GM23338 (cell line): ENCODE measurements at regions not wholly inside any gene's neighbourhood (a gene's known extent, or its start where the extent isn't known, plus 50 kb on each side); places are given as distances from the start of the nearest gene placed in this dataset.

ENCODE experiments used
- ATAC-seq: fragments of 200-7000 bp; cut with Tn5 transposase; 3 replicates; pipeline ENCODE4 v1.9.1; 2020
- DNase-seq: peaks from one replicate; pipeline ENCODE4 v3.0.0-alpha.2; 2015; ENCODE audit warnings: low spot score
- H2AFZ ChIP-seq: fragments of 200-600 bp; sonication (generic); 2 replicates; pipeline ENCODE4 v1.8.0; 2016; ENCODE audit warnings: antibody characterized with exemption, mild to moderate bottlenecking, moderate library complexity
- H3F3A ChIP-seq: fragments of 200-600 bp; sonication (generic); replicated peaks from 2 replicates; pipeline ENCODE4 v1.8.0; 2017; ENCODE audit warnings: antibody characterized with exemption, mixed run types, low read depth
- H3K27ac ChIP-seq: fragments of 200-600 bp; sonication (generic); 2 replicates; pipeline ENCODE4 v1.6.1; 2016; ENCODE audit warnings: low read depth
- H3K27me3 ChIP-seq: fragments of 200-600 bp; sonication (generic); 2 replicates; pipeline ENCODE4 v1.8.0; 2016; ENCODE audit warnings: mild to moderate bottlenecking, mixed run types, moderate library complexity; ENCODE audit not compliant: insufficient read depth
- H3K36me3 ChIP-seq: fragments of 200-600 bp; sonication (generic); 2 replicates; pipeline ENCODE4 v1.8.0; 2016; ENCODE audit warnings: mild to moderate bottlenecking; ENCODE audit not compliant: insufficient read depth
- H3K4me1 ChIP-seq: fragments of 200-600 bp; sonication (generic); 2 replicates; pipeline ENCODE4 v1.8.0; 2016; ENCODE audit warnings: mild to moderate bottlenecking, moderate library complexity; ENCODE audit not compliant: insufficient read depth
- H3K4me2 ChIP-seq: fragments of 200-600 bp; sonication (generic); 2 replicates; pipeline ENCODE4 v1.7.1; 2017; ENCODE audit warnings: mixed run types
- H3K4me3 ChIP-seq: fragments of 200-600 bp; sonication (generic); 2 replicates; pipeline ENCODE4 v1.6.1; 2016; ENCODE audit warnings: mixed run types
- H3K79me2 ChIP-seq: fragments of 200-600 bp; sonication (generic); replicated peaks from 2 replicates; pipeline ENCODE4 v1.8.0; 2017; ENCODE audit warnings: mild to moderate bottlenecking; ENCODE audit not compliant: insufficient read depth
- H3K9me2 ChIP-seq: fragments of 200-600 bp; sonication (generic); 2 replicates; pipeline ENCODE4 v1.8.0; 2017; ENCODE audit not compliant: insufficient read depth
- H4K20me1 ChIP-seq: fragments of 200-600 bp; sonication (generic); replicated peaks from 2 replicates; pipeline ENCODE4 v1.8.0; 2017; ENCODE audit warnings: mild to moderate bottlenecking; ENCODE audit not compliant: insufficient read depth
- H3K27ac Mint-ChIP-seq: 2 replicates; pipeline ENCODE4 v1.8.0; 2020; ENCODE audit warnings: inconsistent platforms, mild to moderate bottlenecking, moderate library complexity, mixed read lengths
- H3K27me3 Mint-ChIP-seq: 3 replicates; pipeline ENCODE4 v1.8.0; 2022; ENCODE audit warnings: low read depth, mild to moderate bottlenecking, moderate library complexity, mixed read lengths, inconsistent platforms; ENCODE audit not compliant: insufficient read depth, poor library complexity
- H3K36me3 Mint-ChIP-seq: 3 replicates; pipeline ENCODE4 v1.8.0; 2021; ENCODE audit warnings: low read depth, mild to moderate bottlenecking, inconsistent platforms, moderate library complexity, mixed read lengths
- H3K4me1 Mint-ChIP-seq: 3 replicates; pipeline ENCODE4 v1.8.0; 2020; ENCODE audit warnings: mild to moderate bottlenecking, inconsistent platforms, mixed read lengths
- H3K4me3 Mint-ChIP-seq: 3 replicates; pipeline ENCODE4 v1.8.0; 2021; ENCODE audit warnings: moderate library complexity, mild to moderate bottlenecking, inconsistent platforms, mixed read lengths
- H3K9me3 Mint-ChIP-seq: 3 replicates; pipeline ENCODE4 v1.8.0; 2020; ENCODE audit warnings: moderate library complexity, mild to moderate bottlenecking, inconsistent platforms, mixed read lengths
- CREB1 ChIP-seq: fragments of 250-450 bp; sonication (Bioruptor Pico); IDR thresholded peaks from 2 replicates; pipeline ENCODE4 v1.5.0; 2020; ENCODE audit warnings: low read depth, mild to moderate bottlenecking, moderate library complexity
- CTCF ChIP-seq, 2 experiments: fragments of 200-600 bp in 1 of 2; sonication (generic) in 1 of 2; conservative IDR thresholded peaks; 2 replicates each; pipeline versions ENCODE4 v1.5.1 to v1.6.1; 2016 to 2017; ENCODE audit warnings: antibody characterized with exemption in 2 of 2, low read depth in 2 of 2, mild to moderate bottlenecking in 2 of 2, moderate library complexity in 1 of 2
- ETS1 ChIP-seq: IDR thresholded peaks from 2 replicates; pipeline ENCODE4 v1.6.1; 2016; ENCODE audit warnings: antibody characterized with exemption
- EZH2 ChIP-seq: fragments of 200-600 bp; sonication (generic); IDR thresholded peaks from one replicate; pipeline ENCODE4 v1.8.0; 2017; ENCODE audit warnings: antibody characterized with exemption, mild to moderate bottlenecking, low read depth; ENCODE audit not compliant: unreplicated experiment
- EZH2phosphoT487 ChIP-seq: fragments of 200-600 bp; sonication (generic); IDR thresholded peaks from one replicate; pipeline ENCODE4 v1.8.1; 2018; ENCODE audit warnings: antibody characterized with exemption; ENCODE audit not compliant: unreplicated experiment
- NANOG ChIP-seq: IDR thresholded peaks from 2 replicates; pipeline ENCODE4 v1.6.1; 2016; ENCODE audit warnings: antibody characterized with exemption, borderline replicate concordance
- POLR2AphosphoS5 ChIP-seq: IDR thresholded peaks from 2 replicates; pipeline ENCODE4 v1.6.1; 2016; ENCODE audit warnings: antibody characterized with exemption, low read depth
- REST ChIP-seq: IDR thresholded peaks from one replicate; pipeline ENCODE4 v1.6.1; 2018; ENCODE audit warnings: antibody characterized with exemption; ENCODE audit not compliant: unreplicated experiment
- STAT1 ChIP-seq: IDR thresholded peaks from one replicate; pipeline ENCODE4 v1.6.1; 2016; ENCODE audit warnings: antibody characterized with exemption; ENCODE audit not compliant: unreplicated experiment
- ZNF114 ChIP-seq: fragments of 250-450 bp; sonication (Bioruptor Pico); IDR thresholded peaks from 2 replicates; pipeline ENCODE4 v1.5.0; 2020; ENCODE audit warnings: mild to moderate bottlenecking, moderate library complexity
- ZNF331 ChIP-seq: fragments of 250-450 bp; sonication (Bioruptor Pico); IDR thresholded peaks from 2 replicates; pipeline ENCODE4 v1.5.0; 2020; ENCODE audit warnings: low read depth, mild to moderate bottlenecking, moderate library complexity
- ZNF462 ChIP-seq: fragments of 250-450 bp; sonication (Bioruptor Pico); IDR thresholded peaks from 2 replicates; pipeline ENCODE4 v1.5.0; 2020; ENCODE audit warnings: mild to moderate bottlenecking, moderate library complexity

GRCh38 chr2:40859617-40860016 lies 407.7 kb upstream of the SLC8A1 start (continued):
- TF ChIP-seq ZNF462 (no peak), REST (no peak), EZH2 (no peak)

GRCh38 chr2:40867829-40868228 lies 415.9 kb upstream of the SLC8A1 start:
- Histone ChIP-seq H3K4me2 (no peak overlapping the region), H3K36me3 (no peaks in the 10 kb centered on the region), H3K27ac (no peak overlapping the region), H3K79me2 (no peaks in the 10 kb centered on the region), H3K4me3 (no peak overlapping the region), H2AFZ (no peak overlapping the region), H3K4me1 (no peaks in the 10 kb centered on the region), H3F3A (no peaks in the 10 kb centered on the region), H3K9me2 (no peaks in the 10 kb centered on the region), H3K27me3 (no peaks in the 10 kb centered on the region), H4K20me1 (no peaks in the 10 kb centered on the region)
- Mint-ChIP-seq H3K9me3 (no peaks in the 10 kb centered on the region), H3K36me3 (no peaks in the 10 kb centered on the region), H3K27me3 (no peaks in the 10 kb centered on the region), H3K27ac (no peak overlapping the region), H3K4me3 (no peak overlapping the region), H3K4me1 (no peaks in the 10 kb centered on the region; the same call in 2 of the 3 replicates)
- no peak for ATAC-seq
- DNase-seq: no peak
- TF ChIP-seq STAT1 (no peak), POLR2AphosphoS5 (no peak), ZNF331 (no peak), ZNF114 (CRISPR knock-in tag) (no peak), CTCF (conservative IDR thresholded peaks at IDR 0.05; ENCODE audit: low read depth in 2 of 2) (no peak), ETS1 (no peak), CREB1 (CRISPR knock-in tag) (no peak), EZH2phosphoT487 (no peak), NANOG (no peak)
